Gastroesophageal sphincter (tissue), 3 donors: ENCODE measurements at regions not wholly inside any gene's neighbourhood (a gene's known extent, or its start where the extent isn't known, plus 50 kb on each side); places are given as distances from the start of the nearest gene placed in this dataset.

Experiments used
- CTCF ChIP-seq, 4 experiments: fragments of 200-600 bp in 2 of 4; fragments of 450-650 bp in 2 of 4; sonication (generic) in 1 of 4; IDR thresholded peaks; one replicate each; pipeline ENCODE4 v1.5.1; 2017 to 2019; ENCODE audit warnings: antibody characterized with exemption in 4 of 4, mild to moderate bottlenecking in 2 of 4, moderate library complexity in 2 of 4
- POLR2A ChIP-seq, 2 donors: fragments of 450-650 bp; IDR thresholded peaks; one replicate each; pipeline ENCODE4 v1.6.1; 2017; ENCODE audit warnings: antibody characterized with exemption in 2 of 2, mild to moderate bottlenecking in 2 of 2, moderate library complexity in 1 of 2
- POLR2AphosphoS5 ChIP-seq: sonication (generic); formaldehyde crosslinking; IDR thresholded peaks from one replicate; pipeline ENCODE4 v1.6.1; 2017; ENCODE audit warnings: antibody characterized with exemption

- TF ChIP-seq CTCF (IDR thresholded peaks at IDR 0.05) (no peak), POLR2AphosphoS5 (no peak), POLR2A (IDR thresholded peaks at IDR 0.05) (no peak)
Measured at GRCh38 chr2:107018366-107018765, 132.4 kb upstream of the ST6GAL2 start.
